H1 (cell line): ENCODE measurements at regions not wholly inside any gene's neighbourhood (a gene's known extent, or its start where the extent isn't known, plus 50 kb on each side); places are given as distances from the start of the nearest gene placed in this dataset.

Experiments
- CTCF ChIA-PET: fragments of 300-600 bp; sonication (Branson Sonifier 250); formaldehyde crosslinking; loops from one replicate; lab custom pipeline; 2021; ENCODE audit not compliant: partially characterized antibody; lab: Charles Lee
- POLR2A ChIA-PET: fragments of 300-600 bp; sonication (Branson Sonifier 250); formaldehyde crosslinking; loops from one replicate; lab custom pipeline; 2021; ENCODE audit warnings: inconsistent platforms; ENCODE audit not compliant: partially characterized antibody; lab: Charles Lee
- DNase-seq, 2 experiments: peaks; one replicate each; pipeline versions ENCODE4 v3.0.0 to v3.0.0-alpha.2; 2010 to 2022; ENCODE audit warnings: low spot score in 2 of 2, low read depth in 1 of 2, mixed read lengths in 1 of 2
- FAIRE-seq: peaks from 2 replicates; lab custom pipeline; 2011; peaks lifted over from hg19 to GRCh38; lab: Jason Lieb, UNC
- H2AFZ ChIP-seq: 2 replicates; pipeline ENCODE4 v1.8.1; 2012; ENCODE audit warnings: low read length, inconsistent platforms
- H2AK5ac ChIP-seq: 2 replicates; pipeline ENCODE4 v1.6.1; 2013; ENCODE audit warnings: low read depth, low read length
- H2BK120ac ChIP-seq: replicated peaks from 2 replicates; pipeline ENCODE3; 2013; ENCODE audit warnings: low read depth, low read length, inconsistent platforms
- H2BK12ac ChIP-seq: 2 replicates; pipeline ENCODE4 v1.6.1; 2013; ENCODE audit warnings: low read depth, low read length
- H2BK15ac ChIP-seq: 2 replicates; pipeline ENCODE4 v1.6.1; 2013; ENCODE audit warnings: low read length
- H2BK20ac ChIP-seq: 2 replicates; pipeline ENCODE4 v1.6.1; 2013; ENCODE audit warnings: low read length
- H2BK5ac ChIP-seq: 2 replicates; pipeline ENCODE4 v1.6.1; 2013; ENCODE audit warnings: low read depth, low read length
- H3K14ac ChIP-seq: 2 replicates; pipeline ENCODE4 v1.6.1; 2013; ENCODE audit warnings: inconsistent platforms; ENCODE audit not compliant: insufficient read length
- H3K18ac ChIP-seq: 2 replicates; pipeline ENCODE4 v1.6.1; 2013; ENCODE audit warnings: low read length; ENCODE audit errors: extremely low read depth
- H3K23ac ChIP-seq: 2 replicates; pipeline ENCODE4 v1.6.1; 2013; ENCODE audit warnings: inconsistent platforms; ENCODE audit not compliant: insufficient read length
- H3K23me2 ChIP-seq: 2 replicates; pipeline ENCODE4 v1.6.1; 2013; ENCODE audit warnings: low read depth, low read length
- H3K27ac ChIP-seq: 2 replicates; pipeline ENCODE4 v1.6.1; 2011; ENCODE audit warnings: low read depth, low read length, inconsistent platforms
- H3K27me3 ChIP-seq, 4 experiments: replicated peaks in 1 of 4; 1 replicate in 1 of 4; 2 replicates in 3 of 4; pipeline versions ENCODE4 v1.6.1 to v1.8.1; 2011 to 2013; ENCODE audit warnings: low read length in 3 of 4, mild to moderate bottlenecking in 3 of 4, inconsistent platforms in 2 of 4, mixed read lengths in 2 of 4, moderate library complexity in 1 of 4; ENCODE audit not compliant: control insufficient read depth in 3 of 4, insufficient read depth in 3 of 4; ENCODE audit errors: extremely low read depth in 1 of 4
- H3K36me3 ChIP-seq, 4 experiments: 2 replicates each; pipeline versions ENCODE4 v1.6.1 to v1.8.1; 2011 to 2013; ENCODE audit warnings: mild to moderate bottlenecking in 4 of 4, low read length in 3 of 4, moderate library complexity in 2 of 4, control low read depth in 1 of 4, inconsistent platforms in 1 of 4; ENCODE audit not compliant: insufficient read depth in 4 of 4, control insufficient read depth in 2 of 4
- H3K4ac ChIP-seq: replicated peaks from 2 replicates; pipeline ENCODE3; 2013; ENCODE audit warnings: low read length, low read depth, mixed read lengths, inconsistent platforms; ENCODE audit not compliant: insufficient read length
- H3K4me1 ChIP-seq, 4 experiments: replicated peaks in 1 of 4; 1 replicate in 1 of 4; 2 replicates in 3 of 4; pipeline versions ENCODE4 v1.6.1 to v1.8.1; 2011 to 2013; ENCODE audit warnings: low read length in 3 of 4, inconsistent platforms in 2 of 4, mixed read lengths in 1 of 4; ENCODE audit not compliant: insufficient read depth in 4 of 4, control insufficient read depth in 3 of 4
- H3K4me2 ChIP-seq, 2 experiments: 2 replicates each; pipeline versions ENCODE4 v1.6.1 to v1.8.1; 2011 to 2013; ENCODE audit warnings: low read depth in 2 of 2, low read length in 2 of 2, control low read depth in 1 of 2, inconsistent platforms in 1 of 2, mild to moderate bottlenecking in 1 of 2; ENCODE audit not compliant: insufficient read depth in 1 of 2
- H3K4me3 ChIP-seq, 4 experiments: fragments of 200-600, 300-600 bp in 1 of 4; sonication (generic), shearing (Covaris generic), sonication (Bioruptor Twin) in 1 of 4; 2 replicates each; pipeline versions ENCODE4 v1.5.1 to v1.8.1; 2011 to 2016; ENCODE audit warnings: low read length in 4 of 4, low read depth in 3 of 4, control low read depth in 2 of 4, inconsistent platforms in 2 of 4, mild to moderate bottlenecking in 2 of 4, mixed read lengths in 1 of 4, moderate library complexity in 1 of 4; ENCODE audit not compliant: insufficient read depth in 2 of 4; ENCODE audit errors: extremely low read depth in 1 of 4
- H3K56ac ChIP-seq: replicated peaks from 2 replicates; pipeline ENCODE3; 2013; ENCODE audit warnings: low read depth, mild to moderate bottlenecking, mixed read lengths, low read length, inconsistent platforms; ENCODE audit not compliant: insufficient read length
- H3K79me1 ChIP-seq: 2 replicates; pipeline ENCODE4 v1.6.1; 2013; ENCODE audit warnings: low read depth, low read length, control low read depth
- H3K79me2 ChIP-seq, 2 experiments: 2 replicates each; pipeline versions ENCODE4 v1.6.1 to v1.8.1; 2012 to 2013; ENCODE audit warnings: low read length in 2 of 2, mild to moderate bottlenecking in 2 of 2, inconsistent platforms in 1 of 2; ENCODE audit not compliant: insufficient read depth in 2 of 2, control insufficient read depth in 1 of 2
- H3K9ac ChIP-seq, 4 experiments: replicated peaks in 1 of 4; 1 replicate in 1 of 4; 2 replicates in 3 of 4; pipeline versions ENCODE4 v1.6.1 to v1.8.1; 2011 to 2013; ENCODE audit warnings: low read depth in 3 of 4, low read length in 3 of 4, control low read depth in 2 of 4, mild to moderate bottlenecking in 2 of 4, moderate library complexity in 2 of 4, inconsistent platforms in 1 of 4; ENCODE audit errors: extremely low read depth in 1 of 4
- H3K9me3 ChIP-seq, 2 experiments: 2 replicates each; pipeline versions ENCODE4 v1.6.1 to v1.8.1; 2012 to 2013; ENCODE audit warnings: mild to moderate bottlenecking in 2 of 2, moderate library complexity in 2 of 2, control low read depth in 1 of 2, inconsistent platforms in 1 of 2, low read depth in 1 of 2, low read length in 1 of 2, mixed read lengths in 1 of 2; ENCODE audit not compliant: insufficient read depth in 2 of 2
- H4K20me1 ChIP-seq, 2 experiments: replicated peaks in 1 of 2; 2 replicates each; pipeline versions ENCODE3 to v1.8.1; 2011 to 2013; ENCODE audit warnings: inconsistent platforms in 2 of 2, low read length in 2 of 2, mild to moderate bottlenecking in 1 of 2; ENCODE audit not compliant: insufficient read depth in 2 of 2, control insufficient read depth in 1 of 2
- H4K5ac ChIP-seq: 2 replicates; pipeline ENCODE4 v1.6.1; 2013; ENCODE audit warnings: low read length, low read depth, mixed read lengths, inconsistent platforms; ENCODE audit not compliant: insufficient read length
- H4K8ac ChIP-seq: 2 replicates; pipeline ENCODE4 v1.8.0; 2013; ENCODE audit warnings: mild to moderate bottlenecking, moderate library complexity, low read length, inconsistent platforms; ENCODE audit not compliant: insufficient read depth; ENCODE audit errors: extremely low read depth
- H4K91ac ChIP-seq: replicated peaks from 2 replicates; pipeline ENCODE3; 2013; ENCODE audit warnings: low read length, mixed read lengths, inconsistent platforms; ENCODE audit not compliant: insufficient read length
- CTBP2 ChIP-seq: IDR thresholded peaks from 2 replicates; pipeline ENCODE4 v1.7.0; 2011; ENCODE audit warnings: borderline replicate concordance, mild to moderate bottlenecking, moderate library complexity, mixed read lengths, low read length; ENCODE audit not compliant: insufficient read depth, insufficient read length
- MAFK ChIP-seq: IDR thresholded peaks from 2 replicates; pipeline ENCODE4 v1.6.1; 2012; ENCODE audit warnings: low read depth, mild to moderate bottlenecking, improper control_type of control experiment, low read length
- WGBS, 2 experiments: shearing (Covaris generic) in 1 of 2; methylation state at CpG; one replicate each; pipeline versions ENCODE4 v1.1.6 to v1.1.7; 2013 to 2015; ENCODE audit warnings: low lambda C conversion rate in 2 of 2, mixed read lengths in 2 of 2, inconsistent platforms in 1 of 2, low coverage in 1 of 2, missing lambda C conversion rate in 1 of 2; ENCODE audit not compliant: insufficient replicate concordance in 2 of 2, insufficient coverage in 1 of 2, insufficient read length in 1 of 2; ENCODE audit errors: extremely low coverage in 1 of 2, missing lambda C conversion rate in 1 of 2; 5-methylcytosine and 5-hydroxymethylcytosine counted together

- H2BK20ac ChIP-seq: no peak overlapping the region
- H4K8ac ChIP-seq: no peak overlapping the region
- no peaks in the 10 kb centered on the region for H3K27me3 ChIP-seq
- no peak overlapping the region for H2BK12ac ChIP-seq
- H2BK5ac ChIP-seq: no peak overlapping the region
- CTCF ChIA-PET: no interaction called here
- H3K4me3 ChIP-seq: no peak overlapping the region
- no peak overlapping the region for H3K14ac ChIP-seq
- H3K27ac ChIP-seq: no peak overlapping the region
- TF ChIP-seq CTBP2: no peak
- peak; percentile 48; the same call in 1 of the 2 replicates for TF ChIP-seq MAFK
- H2AK5ac ChIP-seq: no peak overlapping the region
- no peaks in the 10 kb centered on the region for H4K20me1 ChIP-seq
- H4K5ac ChIP-seq: no peak overlapping the region
- no peak overlapping the region for H2BK15ac ChIP-seq
- H3K4me1 ChIP-seq: peaks cover 0 to 13% (median 7%) of the 10 kb centered on the region in 4 experiments
- no peak overlapping the region for H3K56ac ChIP-seq
- no peaks in the 10 kb centered on the region for H3K79me2 ChIP-seq
- 93% methylated on average over 1 of the region's 1 CpG; no CpG with 5 or more reads in 1 of the 2 experiments for WGBS, 2 experiments
- no peak overlapping the region for H3K9ac ChIP-seq
- H2BK120ac ChIP-seq: no peak overlapping the region
- POLR2A ChIA-PET: no interaction called here
- H3K23me2 ChIP-seq: no peaks in the 10 kb centered on the region
- no peaks in the 10 kb centered on the region for H3K36me3 ChIP-seq
- H4K91ac ChIP-seq: no peak overlapping the region
- H3K4ac ChIP-seq: no peak overlapping the region
- H3K79me1 ChIP-seq: no peaks in the 10 kb centered on the region
- no peaks in the 10 kb centered on the region for H3K9me3 ChIP-seq
- no peak overlapping the region for H2AFZ ChIP-seq
- DNase-seq (no peak), FAIRE-seq (no peak)
- no peak overlapping the region for H3K18ac ChIP-seq
- H3K23ac ChIP-seq: no peak overlapping the region
- H3K4me2 ChIP-seq: no peak overlapping the region
These were observed 448.2 kb downstream of the PCDH10 start for GRCh38 chr4:133597251-133597650.
